ENCODE measurements at regions not wholly inside any gene's neighbourhood (a gene's known extent, or its start where the extent isn't known, plus 50 kb on each side); places are given as distances from the start of the nearest gene placed in this dataset.
A peak's percentile ranks its signal among the peaks of the same experiment; 100 is the strongest.

- FAIRE-seq: no peak
- DNase-seq: no peak
- intact Hi-C loops (cut with DNase I): no loop called here
- Histone ChIP-seq H3K27ac (ENCODE audit: low read depth in 2 of 2, low read length in 2 of 2) (no peak overlapping the region), H3K9me3 (ENCODE audit: control insufficient read depth in 2 of 3, insufficient read depth in 1 of 3, low read length in 3 of 3) (no peaks in the 10 kb centered on the region), H3K36me3 (ENCODE audit: control insufficient read depth in 2 of 3, insufficient read depth in 3 of 3, low read length in 3 of 3) (no peaks in the 10 kb centered on the region), H3K9ac (ENCODE audit: low read length in 3 of 3) (no peak overlapping the region), H3K4me1 (ENCODE audit: control insufficient read depth in 2 of 3, insufficient read depth in 2 of 3, low read depth in 1 of 3, low read length in 3 of 3) (no peaks in the 10 kb centered on the region), H3K4me3 (ENCODE audit: low read length in 3 of 3) (no peak overlapping the region), H3K27me3 (ENCODE audit: control insufficient read depth, insufficient read depth, low read length) (no peaks in the 10 kb centered on the region)
- no peak for TF ChIP-seq CTCF (IDR thresholded peaks at IDR 0.05; ENCODE audit: borderline replicate concordance, extremely low read depth, insufficient read depth)
Observed at GRCh38 chr2:147405651-147406050, 439.2 kb upstream of the ACVR2A start.

GRCh38 chr2:147398996-147399395 lies 445.8 kb upstream of the ACVR2A start:
- H3K4me3 ChIP-seq (ENCODE audit: low read length in 3 of 3): no peak overlapping the region
- no peaks in the 10 kb centered on the region for H3K36me3 ChIP-seq (ENCODE audit: control insufficient read depth in 2 of 3, insufficient read depth in 3 of 3, low read length in 3 of 3)
- no peak overlapping the region for H3K27ac ChIP-seq (ENCODE audit: low read depth in 2 of 2, low read length in 2 of 2)
- TF ChIP-seq CTCF (IDR thresholded peaks at IDR 0.05; ENCODE audit: borderline replicate concordance, extremely low read depth, insufficient read depth): no peak
- no peak for FAIRE-seq
- H3K9ac ChIP-seq (ENCODE audit: low read length in 3 of 3): no peak overlapping the region
- no peaks in the 10 kb centered on the region for H3K9me3 ChIP-seq (ENCODE audit: control insufficient read depth in 2 of 3, insufficient read depth in 1 of 3, low read length in 3 of 3)
- no peaks in the 10 kb centered on the region for H3K4me1 ChIP-seq (ENCODE audit: control insufficient read depth in 2 of 3, insufficient read depth in 2 of 3, low read depth in 1 of 3, low read length in 3 of 3)
- no peaks in the 10 kb centered on the region for H3K27me3 ChIP-seq (ENCODE audit: control insufficient read depth, insufficient read depth, low read length)
- peak in 2 of 5 donors; percentile 2 to 11 for DNase-seq
- intact Hi-C loops (cut with DNase I): no loop called here

GRCh38 chr2:147398301-147398700 lies 446.5 kb upstream of the ACVR2A start:
- Histone ChIP-seq H3K4me1 (ENCODE audit: control insufficient read depth in 2 of 3, insufficient read depth in 2 of 3, low read depth in 1 of 3, low read length in 3 of 3) (no peaks in the 10 kb centered on the region), H3K27ac (ENCODE audit: low read depth in 2 of 2, low read length in 2 of 2) (no peak overlapping the region), H3K9me3 (ENCODE audit: control insufficient read depth in 2 of 3, insufficient read depth in 1 of 3, low read length in 3 of 3) (no peaks in the 10 kb centered on the region), H3K9ac (ENCODE audit: low read length in 3 of 3) (no peak overlapping the region), H3K27me3 (ENCODE audit: control insufficient read depth, insufficient read depth, low read length) (no peaks in the 10 kb centered on the region), H3K4me3 (ENCODE audit: low read length in 3 of 3) (no peak overlapping the region), H3K36me3 (ENCODE audit: control insufficient read depth in 2 of 3, insufficient read depth in 3 of 3, low read length in 3 of 3) (no peaks in the 10 kb centered on the region)
- intact Hi-C loops (cut with DNase I): no loop called here
- no peak for TF ChIP-seq CTCF (IDR thresholded peaks at IDR 0.05; ENCODE audit: borderline replicate concordance, extremely low read depth, insufficient read depth)
- no peak for FAIRE-seq
- DNase-seq: no peak

GRCh38 chr2:147396890-147397289 lies 447.9 kb upstream of the ACVR2A start:
- Histone ChIP-seq H3K9ac (ENCODE audit: low read length in 3 of 3) (no peak overlapping the region), H3K27me3 (ENCODE audit: control insufficient read depth, insufficient read depth, low read length) (no peaks in the 10 kb centered on the region), H3K27ac (ENCODE audit: low read depth in 2 of 2, low read length in 2 of 2) (no peak overlapping the region), H3K9me3 (ENCODE audit: control insufficient read depth in 2 of 3, insufficient read depth in 1 of 3, low read length in 3 of 3) (no peaks in the 10 kb centered on the region), H3K4me3 (ENCODE audit: low read length in 3 of 3) (no peak overlapping the region), H3K36me3 (ENCODE audit: control insufficient read depth in 2 of 3, insufficient read depth in 3 of 3, low read length in 3 of 3) (no peaks in the 10 kb centered on the region), H3K4me1 (ENCODE audit: control insufficient read depth in 2 of 3, insufficient read depth in 2 of 3, low read depth in 1 of 3, low read length in 3 of 3) (no peaks in the 10 kb centered on the region)
- no peak for FAIRE-seq
- intact Hi-C loops (cut with DNase I): no loop called here
- DNase-seq: no peak
- no peak for TF ChIP-seq CTCF (IDR thresholded peaks at IDR 0.05; ENCODE audit: borderline replicate concordance, extremely low read depth, insufficient read depth)

Measured in kidney (tissue), 13 donors.